ENCODE measurements at regions not wholly inside any gene's neighbourhood (a gene's known extent, or its start where the extent isn't known, plus 50 kb on each side); places are given as distances from the start of the nearest gene placed in this dataset.

GRCh38 chr17:21537302-21537701 is 155.0 kb upstream of the KCNJ18 start:
- H3K27me3 ChIP-seq (ENCODE audit: control insufficient read depth in 1 of 2, insufficient read depth in 2 of 2, low read length in 2 of 2), result no peaks in the 10 kb centered on the region
- Mint-ChIP-seq H3K4me3 (no peak overlapping the region), H3K27me3 (no peaks in the 10 kb centered on the region), H3K9me3 (peaks cover 8% of the 10 kb centered on the region), H3K36me3 (ENCODE audit: low read depth) (peaks cover 67% of the 10 kb centered on the region), H3K4me1 (ENCODE audit: low read depth) (peaks cover 13% of the 10 kb centered on the region), H3K27ac (no peak overlapping the region)
- POLR2A ChIA-PET, result no interaction called here
- intact Hi-C loops (cut with DNase I, micrococcal nuclease), result no loop called here
- H3K36me3 ChIP-seq (ENCODE audit: insufficient read depth, low read length), result peaks cover 4% of the 10 kb centered on the region
- DNase-seq, result no peak
- H3K9me3 ChIP-seq (ENCODE audit: control insufficient read depth in 1 of 2, insufficient read depth in 1 of 2, low read length in 2 of 2), result no peaks in the 10 kb centered on the region
- no peak overlapping the region for H3K4me3 ChIP-seq (ENCODE audit: low read length)
- H3K27ac ChIP-seq (ENCODE audit: low read depth in 1 of 2, low read length in 2 of 2), result no peak overlapping the region
- no peak for ATAC-seq (ENCODE audit: poor library complexity)
- TF ChIP-seq CTCF (IDR thresholded peaks at IDR 0.05), result no peak
- CTCF ChIA-PET, result no interaction called here
- H3K4me1 ChIP-seq (ENCODE audit: insufficient read depth, low read length), result peaks cover 7% of the 10 kb centered on the region

- Mint-ChIP-seq H3K27ac (no peak overlapping the region), H3K4me1 (ENCODE audit: low read depth) (no peaks in the 10 kb centered on the region), H3K9me3 (peaks cover 8% of the 10 kb centered on the region), H3K4me3 (no peak overlapping the region), H3K36me3 (ENCODE audit: low read depth) (peaks cover 67% of the 10 kb centered on the region), H3K27me3 (no peaks in the 10 kb centered on the region)
- Histone ChIP-seq H3K4me3 (ENCODE audit: low read length) (no peak overlapping the region), H3K9me3 (ENCODE audit: control insufficient read depth in 1 of 2, insufficient read depth in 1 of 2, low read length in 2 of 2) (no peaks in the 10 kb centered on the region), H3K36me3 (ENCODE audit: insufficient read depth, low read length) (peaks cover 4% of the 10 kb centered on the region), H3K27me3 (ENCODE audit: control insufficient read depth in 1 of 2, insufficient read depth in 2 of 2, low read length in 2 of 2) (no peaks in the 10 kb centered on the region), H3K4me1 (ENCODE audit: insufficient read depth, low read length) (no peaks in the 10 kb centered on the region), H3K27ac (ENCODE audit: low read depth in 1 of 2, low read length in 2 of 2) (no peak overlapping the region)
- DNase-seq, result no peak
- TF ChIP-seq CTCF (IDR thresholded peaks at IDR 0.05), result no peak
- CTCF ChIA-PET, result no interaction called here
- ATAC-seq (ENCODE audit: poor library complexity), result no peak
- POLR2A ChIA-PET, result no interaction called here
- intact Hi-C loops (cut with DNase I, micrococcal nuclease), result no loop called here
These were observed 153.7 kb upstream of the KCNJ18 start for GRCh38 chr17:21538615-21539014.

GRCh38 chr17:21539146-21539545 is 153.2 kb upstream of the KCNJ18 start:
- intact Hi-C loops (cut with DNase I, micrococcal nuclease), result no loop called here

More at GRCh38 chr17:21539146-21539545, 153.2 kb upstream of the KCNJ18 start:
- H3K27ac Mint-ChIP-seq, result no peak overlapping the region
- H3K27me3 Mint-ChIP-seq, result no peaks in the 10 kb centered on the region
- Histone ChIP-seq H3K4me3 (ENCODE audit: low read length) (no peak overlapping the region), H3K27ac (ENCODE audit: low read depth in 1 of 2, low read length in 2 of 2) (no peak overlapping the region), H3K27me3 (ENCODE audit: control insufficient read depth in 1 of 2, insufficient read depth in 2 of 2, low read length in 2 of 2) (no peaks in the 10 kb centered on the region), H3K36me3 (ENCODE audit: insufficient read depth, low read length) (peaks cover 4% of the 10 kb centered on the region), H3K9me3 (ENCODE audit: control insufficient read depth in 1 of 2, insufficient read depth in 1 of 2, low read length in 2 of 2) (no peaks in the 10 kb centered on the region), H3K4me1 (ENCODE audit: insufficient read depth, low read length) (no peaks in the 10 kb centered on the region)
- POLR2A ChIA-PET, result no interaction called here
- no peak for DNase-seq
- peaks cover 64% of the 10 kb centered on the region for H3K36me3 Mint-ChIP-seq (ENCODE audit: low read depth)
- H3K4me1 Mint-ChIP-seq (ENCODE audit: low read depth), result no peaks in the 10 kb centered on the region
- peaks cover 8% of the 10 kb centered on the region for H3K9me3 Mint-ChIP-seq
- no peak overlapping the region for H3K4me3 Mint-ChIP-seq
- CTCF ChIA-PET, result no interaction called here
- ATAC-seq (ENCODE audit: poor library complexity), result no peak
- no peak for TF ChIP-seq CTCF (IDR thresholded peaks at IDR 0.05)

Measured in CD4-positive, alpha-beta T cell (primary cell).